ENCODE measurements at regions not wholly inside any gene's neighbourhood (a gene's known extent, or its start where the extent isn't known, plus 50 kb on each side); places are given as distances from the start of the nearest gene placed in this dataset.

GRCh38 chr3:181518222-181518621 lies 193.5 kb upstream of the SOX2 start (continued):
- TF ChIP-seq CHD7 (IDR thresholded peaks at IDR 0.05; ENCODE audit: insufficient replicate concordance, low read length), result no peak
- no peak for TF ChIP-seq SUZ12 (IDR thresholded peaks at IDR 0.05; ENCODE audit: low read length)
- no peak for TF ChIP-seq BACH1 (IDR thresholded peaks at IDR 0.05; ENCODE audit: low read length)
- TF ChIP-seq TEAD4 (IDR thresholded peaks at IDR 0.05; ENCODE audit: low read depth, low read length), result no peak
- TF ChIP-seq EGR1 (IDR thresholded peaks at IDR 0.05; ENCODE audit: borderline replicate concordance, low read depth, low read length), result no peak
- TF ChIP-seq KDM4A (IDR thresholded peaks at IDR 0.05; ENCODE audit: low read depth, low read length, severe bottlenecking), result no peak
- no peak for TF ChIP-seq USF2 (IDR thresholded peaks at IDR 0.05; ENCODE audit: low read length)
- no peak for TF ChIP-seq CEBPB (IDR thresholded peaks at IDR 0.05; ENCODE audit: low read depth, low read length)
